KMS-11 (cell line): ENCODE measurements at regions not wholly inside any gene's neighbourhood (a gene's known extent, or its start where the extent isn't known, plus 50 kb on each side); places are given as distances from the start of the nearest gene placed in this dataset.
"Not testable (repeated sequence)": the region's sequence is repeated elsewhere in the genome, so short reads cannot be mapped to it uniquely, and the experiment has no call there.

Experiments
- H2AFZ ChIP-seq: fragments of 200-600 bp; sonication (generic); 2 replicates; pipeline ENCODE4 v1.6.1; 2016; ENCODE audit warnings: antibody characterized with exemption, mixed run types, low read depth
- H3K27ac ChIP-seq: fragments of 200-600 bp; sonication (generic); 2 replicates; pipeline ENCODE4 v1.6.1; 2016; ENCODE audit warnings: mild to moderate bottlenecking, mixed run types
- H3K27me3 ChIP-seq: fragments of 200-600 bp; sonication (generic); 2 replicates; pipeline ENCODE4 v1.6.1; 2017; ENCODE audit warnings: mild to moderate bottlenecking, low read depth, mixed run types, moderate library complexity; ENCODE audit not compliant: insufficient read depth
- H3K36me3 ChIP-seq: fragments of 200-600 bp; sonication (generic); 2 replicates; pipeline ENCODE4 v1.6.1; 2017; ENCODE audit warnings: mild to moderate bottlenecking, mixed run types; ENCODE audit not compliant: insufficient read depth
- H3K4me1 ChIP-seq: fragments of 200-600 bp; sonication (generic); 2 replicates; pipeline ENCODE4 v1.6.1; 2016; ENCODE audit warnings: mild to moderate bottlenecking, low read depth, mixed run types; ENCODE audit not compliant: poor library complexity, severe bottlenecking
- H3K4me2 ChIP-seq: fragments of 200-600 bp; sonication (generic); 2 replicates; pipeline ENCODE4 v1.7.0; 2016; ENCODE audit warnings: mild to moderate bottlenecking, mixed run types
- H3K4me3 ChIP-seq: fragments of 200-600 bp; sonication (generic); IDR thresholded peaks from 2 replicates; pipeline ENCODE4 v1.6.1; 2017; ENCODE audit warnings: low read depth, low read length, mixed read lengths; ENCODE audit not compliant: insufficient read depth
- H3K79me2 ChIP-seq: fragments of 200-600 bp; sonication (generic); 2 replicates; pipeline ENCODE4 v1.6.1; 2016; ENCODE audit warnings: low read depth, mixed run types; ENCODE audit not compliant: insufficient read depth
- H3K9ac ChIP-seq: fragments of 200-600 bp; sonication (generic); 2 replicates; pipeline ENCODE4 v1.6.1; 2016; ENCODE audit warnings: mild to moderate bottlenecking, mixed run types
- H4K20me1 ChIP-seq: fragments of 200-600 bp; sonication (generic); 2 replicates; pipeline ENCODE4 v1.6.1; 2016; ENCODE audit warnings: mild to moderate bottlenecking, mixed run types; ENCODE audit not compliant: insufficient read depth
- CTCF ChIP-seq: fragments of 200-600 bp; sonication (generic); conservative IDR thresholded peaks from 2 replicates; pipeline ENCODE4 v1.6.1; 2017; ENCODE audit warnings: low read depth, mild to moderate bottlenecking, antibody characterized with exemption, low read length, moderate library complexity, mixed read lengths

DNA sequence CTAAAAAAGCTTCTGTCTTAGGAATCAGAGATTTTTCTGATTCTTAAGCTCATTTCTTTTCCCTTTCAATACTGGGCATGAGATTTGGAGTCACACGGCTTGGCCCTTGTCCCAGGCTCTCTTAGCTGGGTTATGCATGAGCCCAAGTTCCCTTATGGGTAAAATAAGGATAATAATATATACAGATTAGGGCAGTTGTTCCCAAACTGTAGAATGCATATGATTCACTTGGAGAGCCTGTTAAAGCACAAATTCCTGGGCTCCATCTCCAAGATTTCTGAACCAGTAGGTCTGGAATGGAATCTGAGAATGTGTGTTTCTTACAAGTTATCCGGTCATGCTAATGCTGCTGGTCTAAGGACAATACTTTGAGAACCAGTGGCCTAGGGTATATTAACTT lies 154.0 kb downstream of the REEP3 start:
- Histone ChIP-seq H4K20me1 (no peaks in the 10 kb centered on the region), H3K27ac (no peak overlapping the region), H3K4me2 (no peak overlapping the region), H3K4me1 (no peaks in the 10 kb centered on the region), H3K9ac (no peak overlapping the region), H3K36me3 (no peaks in the 10 kb centered on the region), H2AFZ (no peak overlapping the region), H3K79me2 (no peaks in the 10 kb centered on the region), H3K27me3 (no peaks in the 10 kb centered on the region), H3K4me3 (no peak overlapping the region)
- TF ChIP-seq CTCF, result no peak

GRCh38 chr10:63677001-63677400 lies 155.8 kb downstream of the REEP3 start:
- H3K36me3 ChIP-seq, result no peaks in the 10 kb centered on the region
- H3K4me2 ChIP-seq, result no peak overlapping the region
- no peak overlapping the region for H2AFZ ChIP-seq
- no peak for TF ChIP-seq CTCF
- H3K27ac ChIP-seq, result no peak overlapping the region
- no peaks in the 10 kb centered on the region for H4K20me1 ChIP-seq
- no peaks in the 10 kb centered on the region for H3K27me3 ChIP-seq
- H3K9ac ChIP-seq, result no peak overlapping the region
- no peaks in the 10 kb centered on the region for H3K79me2 ChIP-seq
- H3K4me3 ChIP-seq, result no peak overlapping the region
- no peaks in the 10 kb centered on the region for H3K4me1 ChIP-seq

DNA sequence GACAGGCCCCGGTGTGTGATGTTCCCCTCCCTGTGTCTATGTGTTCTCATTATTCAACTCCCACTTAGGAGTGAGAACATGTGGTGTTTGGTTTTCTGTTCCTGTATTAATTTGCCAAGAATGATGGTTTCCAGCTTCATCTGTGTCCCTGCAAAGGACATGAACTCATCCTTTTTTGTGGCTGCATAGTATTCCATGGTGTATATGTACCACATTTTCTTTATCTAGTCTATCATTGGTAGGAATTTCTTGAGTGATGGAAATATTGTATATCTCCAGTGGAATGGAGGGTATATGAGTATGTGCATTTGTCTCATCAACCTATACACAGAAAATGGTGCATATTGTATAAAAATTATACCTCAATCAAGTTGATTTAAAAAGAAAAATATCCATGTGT lies 159.3 kb downstream of the REEP3 start:
- H2AFZ ChIP-seq, H3K4me2 ChIP-seq, H3K9ac ChIP-seq, H3K4me3 ChIP-seq, H3K4me1 ChIP-seq, H4K20me1 ChIP-seq, H3K36me3 ChIP-seq, H3K27me3 ChIP-seq, H3K27ac ChIP-seq, H3K79me2 ChIP-seq: not testable (repeated sequence)

DNA sequence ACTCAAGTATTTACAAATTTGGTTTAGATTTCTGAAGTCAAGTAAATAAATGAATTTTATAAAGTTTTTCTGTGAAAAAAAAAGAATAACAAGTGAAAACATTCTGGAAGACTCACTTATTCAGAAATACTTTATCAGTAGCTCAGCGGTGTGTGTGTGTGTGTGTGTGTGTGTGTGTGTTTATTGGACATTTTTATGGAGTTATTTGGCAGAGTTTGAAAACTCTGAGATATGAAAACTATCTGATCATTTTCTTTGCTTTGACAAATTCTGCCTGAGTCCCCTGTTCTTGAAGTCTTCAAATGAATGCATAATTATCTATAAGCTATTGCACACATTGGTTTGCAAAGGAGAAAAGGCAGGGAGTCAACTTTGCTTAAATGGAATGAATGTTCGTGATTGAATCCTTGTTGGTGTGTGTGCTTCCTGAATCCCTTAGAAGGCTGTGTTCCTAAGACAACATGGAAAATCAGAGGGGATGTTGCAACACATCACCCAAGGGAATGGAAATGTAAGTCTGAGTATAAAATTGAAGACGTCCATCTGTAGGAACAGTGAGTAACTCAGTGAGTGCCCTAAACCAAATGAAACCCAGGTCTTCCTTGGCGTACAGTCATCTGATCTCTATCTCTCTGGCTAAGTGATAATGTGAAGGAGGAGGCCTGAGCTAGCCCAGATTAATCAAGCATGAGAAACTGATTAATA lies 160.9 kb downstream of the REEP3 start:
- H3K79me2 ChIP-seq, result no peaks in the 10 kb centered on the region

DNA sequence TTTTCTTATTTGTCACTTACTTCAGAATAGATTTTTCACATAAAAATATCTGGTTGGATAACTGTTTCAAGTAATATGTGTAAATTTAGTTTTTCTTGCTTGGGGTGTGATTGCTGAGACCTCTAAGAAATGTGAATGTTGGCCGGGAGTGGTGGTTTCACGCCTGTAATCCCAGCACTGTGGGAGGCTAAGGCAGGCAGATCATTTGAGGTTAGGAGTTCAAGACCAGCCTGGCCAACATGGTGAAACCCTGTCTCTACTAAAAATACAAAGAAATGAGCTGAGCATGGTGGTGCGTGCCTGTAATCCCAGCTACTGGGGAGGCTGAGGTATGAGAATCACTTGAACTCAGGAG lies 161.5 kb downstream of the REEP3 start:
- H3K27me3 ChIP-seq, H3K79me2 ChIP-seq, H3K4me1 ChIP-seq, H3K9ac ChIP-seq, H3K4me3 ChIP-seq, H3K36me3 ChIP-seq, H3K27ac ChIP-seq, H2AFZ ChIP-seq, H4K20me1 ChIP-seq, H3K4me2 ChIP-seq: not testable (repeated sequence)

More for the DNA sequence above, 160.9 kb downstream of the REEP3 start:
- Histone ChIP-seq H3K4me2 (no peak overlapping the region), H3K27ac (no peak overlapping the region), H3K4me3 (no peak overlapping the region), H4K20me1 (no peaks in the 10 kb centered on the region), H3K9ac (no peak overlapping the region), H2AFZ (no peak overlapping the region), H3K36me3 (no peaks in the 10 kb centered on the region), H3K27me3 (no peaks in the 10 kb centered on the region), H3K4me1 (no peaks in the 10 kb centered on the region)
- no peak for TF ChIP-seq CTCF
